Stimulated activated CD4-positive, alpha-beta T cell treated with anti-CD3 and anti-CD28 coated beads, Interleukin-4, amount 100 ng/mL, for 48 hours (primary cell): ENCODE measurements at regions not wholly inside any gene's neighbourhood (a gene's known extent, or its start where the extent isn't known, plus 50 kb on each side); places are given as distances from the start of the nearest gene placed in this dataset.
"Not testable (repeated sequence)": the region's sequence is repeated elsewhere in the genome, so short reads cannot be mapped to it uniquely, and the experiment has no call there.

ENCODE experiments used
- DNase-seq, 2 donors: peaks; one replicate each; pipeline ENCODE4 v3.0.0-alpha.2; 2020; ENCODE audit warnings: low read depth in 2 of 2

DNA sequence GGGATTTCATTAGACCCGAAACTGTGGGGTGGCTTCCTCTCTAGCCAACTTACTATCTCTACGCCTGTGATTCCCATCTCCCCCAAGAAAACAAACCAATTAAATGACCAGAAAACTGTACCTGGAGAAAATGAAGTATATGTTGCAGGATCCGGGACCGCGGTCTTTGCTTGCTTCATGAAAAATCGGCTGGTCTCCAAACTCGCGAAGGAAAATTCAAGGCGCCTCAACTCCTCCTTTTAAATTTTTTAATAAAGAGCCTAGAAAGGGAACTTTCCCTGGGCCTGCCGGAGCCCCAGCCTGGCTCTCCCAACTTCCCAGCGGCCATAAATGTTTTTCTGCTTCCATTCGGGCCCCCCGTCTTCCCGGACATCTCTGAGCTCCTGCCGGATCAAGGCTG, 110.8 kb upstream of the FOXD4L5 start:
- DNase-seq: not testable (repeated sequence)

DNA sequence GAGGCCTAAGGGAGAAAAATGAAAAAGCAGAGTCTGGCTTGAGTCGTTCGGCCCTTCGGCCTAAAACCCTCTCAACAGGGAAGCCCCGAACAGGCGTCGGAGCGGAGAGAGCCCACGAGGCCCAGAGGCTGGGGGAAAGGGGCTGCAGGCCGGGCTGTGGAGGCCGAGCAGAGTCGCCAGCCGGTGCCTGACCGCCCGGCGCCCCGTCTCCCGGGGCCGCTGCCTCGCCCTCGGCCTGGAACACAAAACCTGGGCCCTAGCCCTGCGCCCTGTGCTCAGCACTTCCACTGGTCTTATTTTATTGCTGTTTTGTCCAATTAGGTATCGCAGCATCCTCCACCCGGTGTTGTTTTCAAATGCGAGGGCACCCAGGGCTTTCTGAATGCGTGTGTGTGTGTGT, 110.1 kb upstream of the FOXD4L5 start:
- not testable (repeated sequence) for DNase-seq

- DNase-seq: not testable (repeated sequence)
These were observed 108.3 kb upstream of the FOXD4L5 start for GRCh38 chr9:65393111-65393810.

DNA sequence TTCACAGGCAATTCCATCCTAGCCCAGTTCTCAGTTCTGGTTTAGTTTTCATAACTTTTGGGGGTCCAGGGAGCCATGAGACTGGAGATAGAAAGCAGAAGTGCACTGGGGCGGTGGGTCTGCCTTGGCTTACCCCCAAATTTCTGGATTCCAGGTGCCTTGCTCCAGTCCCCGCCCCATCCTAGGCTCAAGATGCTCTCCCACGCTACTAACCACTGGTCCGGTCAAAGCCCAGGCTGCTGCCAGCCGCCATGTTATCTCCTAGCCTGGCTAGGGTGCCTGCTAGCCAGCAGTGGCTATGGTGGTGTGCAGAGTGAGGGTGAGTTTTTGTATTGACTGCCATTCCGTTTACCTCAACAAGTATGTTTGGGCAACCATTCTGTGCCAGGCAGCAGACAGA, 107.6 kb upstream of the FOXD4L5 start:
- DNase-seq: not testable (repeated sequence)

DNA sequence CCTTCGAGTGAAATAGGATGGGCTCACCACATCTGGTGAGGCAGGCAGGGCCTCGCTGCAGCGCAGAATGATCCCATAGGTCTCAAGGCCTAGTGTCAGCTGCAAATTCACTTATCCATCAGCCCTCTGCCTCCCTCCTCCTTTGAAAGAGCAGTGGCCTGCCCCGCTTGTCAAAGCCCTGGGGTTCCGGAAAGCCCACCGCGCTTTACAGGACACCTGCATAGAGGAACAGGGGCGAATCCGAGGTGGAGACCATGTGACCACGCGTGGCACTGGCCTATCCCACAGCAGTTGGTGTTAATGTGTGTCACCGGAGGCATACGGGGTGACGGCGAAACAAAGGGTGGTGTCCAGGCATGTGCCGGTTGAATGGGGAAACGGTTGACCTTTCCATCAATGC, 104.7 kb upstream of the FOXD4L5 start:
- not testable (repeated sequence) for DNase-seq

- DNase-seq: not testable (repeated sequence)
These were observed 104.2 kb upstream of the FOXD4L5 start for GRCh38 chr9:65389216-65389615.

GRCh38 chr9:65386699-65387098, 101.7 kb upstream of the FOXD4L5 start:
- peak; percentile 55 to 65 for DNase-seq

- DNase-seq: not testable (repeated sequence)
These were observed 101.2 kb upstream of the FOXD4L5 start for GRCh38 chr9:65386191-65386590.

DNA sequence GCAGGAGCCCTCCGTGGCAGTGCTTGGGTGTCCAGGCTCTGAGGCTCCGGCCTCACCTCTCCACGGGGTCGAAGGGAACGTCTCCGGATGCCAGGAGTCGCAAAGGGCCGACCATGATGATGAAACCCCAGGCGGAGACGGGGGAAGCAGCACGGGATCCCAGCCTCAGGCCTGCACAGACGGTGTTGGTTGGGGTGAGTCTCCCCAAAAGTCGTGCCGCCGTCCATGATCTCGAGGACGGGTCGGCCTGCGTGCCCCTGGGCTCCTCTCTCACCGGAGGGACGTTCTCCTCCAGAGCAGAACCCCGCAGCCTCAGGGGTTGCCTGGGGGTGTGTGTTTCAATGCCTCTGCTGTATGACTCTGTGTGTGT, 100.6 kb upstream of the FOXD4L5 start:
- not testable (repeated sequence) for DNase-seq

- not testable (repeated sequence) for DNase-seq
These were observed 100.0 kb upstream of the FOXD4L5 start for GRCh38 chr9:65384759-65385654.

DNA sequence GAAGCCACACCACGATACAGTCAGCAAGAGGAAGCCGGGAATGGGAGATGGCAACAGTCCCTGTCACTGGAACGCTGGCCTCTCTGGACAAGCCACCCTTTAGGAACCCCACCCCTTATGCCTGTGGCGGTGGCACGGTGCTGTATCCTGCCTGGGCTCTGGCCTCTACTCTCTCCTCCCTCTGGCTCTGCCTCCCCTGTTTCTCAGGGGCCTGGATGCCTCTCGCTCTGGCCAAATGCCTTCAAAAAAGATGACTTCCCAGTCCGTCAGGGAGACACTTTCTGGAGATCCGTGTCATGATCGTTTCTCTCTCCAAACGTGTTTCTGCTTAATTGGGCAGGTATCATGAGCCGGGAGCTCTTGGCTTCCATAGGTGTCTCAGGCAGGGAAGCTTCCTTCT, 99.1 kb upstream of the FOXD4L5 start:
- DNase-seq: not testable (repeated sequence)

- DNase-seq: not testable (repeated sequence)
These were observed 98.6 kb upstream of the FOXD4L5 start for GRCh38 chr9:65383646-65384045.

- DNase-seq: not testable (repeated sequence)
These were observed 97.8 kb upstream of the FOXD4L5 start for GRCh38 chr9:65382701-65383318.
